ENCODE measurements at regions not wholly inside any gene's neighbourhood (a gene's known extent, or its start where the extent isn't known, plus 50 kb on each side); places are given as distances from the start of the nearest gene placed in this dataset.

DNA sequence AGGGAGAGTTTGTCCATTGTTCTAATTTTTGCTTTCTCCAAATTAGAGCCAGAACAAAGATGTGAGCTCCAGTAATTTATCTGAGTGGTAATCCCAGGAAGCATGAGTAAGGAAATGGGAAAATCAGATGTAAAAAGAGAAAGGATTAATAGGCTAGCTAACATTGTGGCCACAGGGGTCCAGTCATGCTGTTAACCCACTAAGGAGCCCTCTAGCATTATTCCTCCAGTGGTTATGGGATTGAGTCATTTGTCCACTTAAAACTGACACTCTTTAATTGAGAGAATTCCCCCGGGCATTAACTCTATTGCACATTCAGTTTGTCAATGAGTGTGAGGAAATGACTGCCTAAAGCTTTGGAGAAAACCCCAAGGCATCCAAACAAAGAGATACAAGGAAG, 700.3 kb upstream of the TYRP1 start:
- TF ChIP-seq, protein P1, sequence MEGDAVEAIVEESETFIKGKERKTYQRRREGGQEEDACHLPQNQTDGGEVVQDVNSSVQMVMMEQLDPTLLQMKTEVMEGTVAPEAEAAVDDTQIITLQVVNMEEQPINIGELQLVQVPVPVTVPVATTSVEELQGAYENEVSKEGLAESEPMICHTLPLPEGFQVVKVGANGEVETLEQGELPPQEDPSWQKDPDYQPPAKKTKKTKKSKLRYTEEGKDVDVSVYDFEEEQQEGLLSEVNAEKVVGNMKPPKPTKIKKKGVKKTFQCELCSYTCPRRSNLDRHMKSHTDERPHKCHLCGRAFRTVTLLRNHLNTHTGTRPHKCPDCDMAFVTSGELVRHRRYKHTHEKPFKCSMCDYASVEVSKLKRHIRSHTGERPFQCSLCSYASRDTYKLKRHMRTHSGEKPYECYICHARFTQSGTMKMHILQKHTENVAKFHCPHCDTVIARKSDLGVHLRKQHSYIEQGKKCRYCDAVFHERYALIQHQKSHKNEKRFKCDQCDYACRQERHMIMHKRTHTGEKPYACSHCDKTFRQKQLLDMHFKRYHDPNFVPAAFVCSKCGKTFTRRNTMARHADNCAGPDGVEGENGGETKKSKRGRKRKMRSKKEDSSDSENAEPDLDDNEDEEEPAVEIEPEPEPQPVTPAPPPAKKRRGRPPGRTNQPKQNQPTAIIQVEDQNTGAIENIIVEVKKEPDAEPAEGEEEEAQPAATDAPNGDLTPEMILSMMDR (IDR thresholded peaks at IDR 0.05): no peak
- TF ChIP-seq ZFX (IDR thresholded peaks at IDR 0.05; ENCODE audit: borderline replicate concordance): no peak

All from 22Rv1 (cell line).